Stimulated activated CD4-positive, alpha-beta T cell treated with anti-CD3 and anti-CD28 coated beads, Interleukin-1b, Interleukin-23, amount 100 ng/mL, for 48 hours (primary cell): ENCODE measurements at regions not wholly inside any gene's neighbourhood (a gene's known extent, or its start where the extent isn't known, plus 50 kb on each side); places are given as distances from the start of the nearest gene placed in this dataset.

Experiments
- DNase-seq: peaks from one replicate; pipeline ENCODE4 v3.0.0-alpha.2; 2020

GRCh38 chr4:120524237-120524636 is 398.3 kb downstream of the PRDM5 start:
- no peak for DNase-seq

GRCh38 chr4:120520761-120521160 is 401.8 kb downstream of the PRDM5 start:
- DNase-seq, result no peak

- no peak for DNase-seq
Observed at GRCh38 chr4:120517966-120518365, 404.6 kb downstream of the PRDM5 start.

GRCh38 chr4:120509719-120510118 is 412.8 kb downstream of the PRDM5 start:
- no peak for DNase-seq

GRCh38 chr4:120509222-120509621 is 413.3 kb downstream of the PRDM5 start:
- DNase-seq, result no peak

GRCh38 chr4:120508036-120508435 is 414.5 kb downstream of the PRDM5 start:
- DNase-seq, result no peak

GRCh38 chr4:120506536-120506935 is 416.0 kb downstream of the PRDM5 start:
- DNase-seq, result no peak

- no peak for DNase-seq
Observed at GRCh38 chr4:120498678-120499077, 423.8 kb downstream of the PRDM5 start.

GRCh38 chr4:120491481-120491880 is 424.8 kb upstream of the MAD2L1 start:
- DNase-seq, result no peak

- no peak for DNase-seq
Observed at GRCh38 chr4:120481756-120482155, 415.1 kb upstream of the MAD2L1 start.

- DNase-seq, result no peak
Observed at GRCh38 chr4:120472447-120473131, 405.9 kb upstream of the MAD2L1 start.

- no peak for DNase-seq
Observed at GRCh38 chr4:120466429-120466828, 399.8 kb upstream of the MAD2L1 start.

- DNase-seq, result no peak
Observed at GRCh38 chr4:120454788-120455187, 388.1 kb upstream of the MAD2L1 start.

GRCh38 chr4:120452536-120452935 is 385.9 kb upstream of the MAD2L1 start:
- DNase-seq, result no peak

- DNase-seq, result no peak
Observed at GRCh38 chr4:120452001-120452400, 385.4 kb upstream of the MAD2L1 start.

- DNase-seq, result no peak
Observed at GRCh38 chr4:120447774-120448173, 381.1 kb upstream of the MAD2L1 start.

GRCh38 chr4:120446051-120446567 is 379.5 kb upstream of the MAD2L1 start:
- no peak for DNase-seq

GRCh38 chr4:120445186-120445585 is 378.5 kb upstream of the MAD2L1 start:
- no peak for DNase-seq

GRCh38 chr4:120443116-120443515 is 376.5 kb upstream of the MAD2L1 start:
- no peak for DNase-seq

GRCh38 chr4:120440730-120441129 is 374.1 kb upstream of the MAD2L1 start:
- no peak for DNase-seq

GRCh38 chr4:120435179-120435578 is 368.5 kb upstream of the MAD2L1 start:
- no peak for DNase-seq

- no peak for DNase-seq
Observed at GRCh38 chr4:120434756-120435155, 368.1 kb upstream of the MAD2L1 start.

GRCh38 chr4:120432301-120432860 is 365.7 kb upstream of the MAD2L1 start:
- DNase-seq, result no peak

GRCh38 chr4:120431180-120431579 is 364.5 kb upstream of the MAD2L1 start:
- no peak for DNase-seq

GRCh38 chr4:120418146-120418545 is 351.5 kb upstream of the MAD2L1 start:
- DNase-seq, result no peak
